NCI-H187 treated with DMSO at 0.1 percent for 48 hours (cell line): ENCODE measurements at regions not wholly inside any gene's neighbourhood (a gene's known extent, or its start where the extent isn't known, plus 50 kb on each side); places are given as distances from the start of the nearest gene placed in this dataset.

Source experiments
- DNase-seq: peaks from one replicate; lab custom pipeline; 2025; lab: John Stamatoyannopoulos, UW

DNA sequence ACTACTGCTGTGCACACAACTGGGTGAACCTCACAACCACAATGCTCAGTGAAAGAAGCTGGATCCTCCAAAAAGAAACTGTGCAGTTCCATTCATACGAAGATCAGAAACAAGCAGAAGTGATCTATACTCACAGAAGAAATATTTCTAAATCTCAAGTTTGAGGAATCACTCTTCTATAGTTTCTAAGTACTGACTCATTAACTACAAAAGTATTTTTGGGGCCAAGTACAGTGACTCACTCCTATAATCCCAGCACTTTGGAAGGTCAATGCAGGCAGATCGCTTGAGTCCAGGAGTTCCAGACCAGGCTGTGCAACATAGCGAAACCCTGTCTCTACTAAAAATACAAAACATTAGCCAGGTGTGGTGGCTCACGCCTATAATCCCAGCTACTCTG, 51.3 kb upstream of the RELL1 start:
- DNase-seq: no peak
